ENCODE measurements at regions not wholly inside any gene's neighbourhood (a gene's known extent, or its start where the extent isn't known, plus 50 kb on each side); places are given as distances from the start of the nearest gene placed in this dataset.

DNA sequence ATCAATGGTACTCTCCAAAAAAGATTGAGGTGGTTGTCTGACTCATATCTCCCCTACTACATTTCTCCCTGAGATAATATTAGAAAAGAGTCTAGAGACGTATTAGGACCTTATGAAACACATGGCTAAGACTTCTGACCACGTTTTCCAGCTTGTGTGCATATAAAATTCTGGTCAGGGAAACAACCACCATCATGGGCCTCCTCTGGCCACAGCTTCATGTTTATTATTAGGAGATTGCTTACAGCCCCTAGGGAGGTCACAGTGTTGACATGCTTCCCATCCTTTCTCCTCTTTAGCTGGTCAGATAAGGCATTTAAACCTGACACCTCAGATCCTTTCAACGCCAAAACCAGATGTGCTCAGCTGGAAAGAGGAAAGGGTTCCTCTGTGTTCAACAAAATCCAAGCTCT lies 620.2 kb downstream of the PLPP3 start:
- TF ChIP-seq, protein P1, sequence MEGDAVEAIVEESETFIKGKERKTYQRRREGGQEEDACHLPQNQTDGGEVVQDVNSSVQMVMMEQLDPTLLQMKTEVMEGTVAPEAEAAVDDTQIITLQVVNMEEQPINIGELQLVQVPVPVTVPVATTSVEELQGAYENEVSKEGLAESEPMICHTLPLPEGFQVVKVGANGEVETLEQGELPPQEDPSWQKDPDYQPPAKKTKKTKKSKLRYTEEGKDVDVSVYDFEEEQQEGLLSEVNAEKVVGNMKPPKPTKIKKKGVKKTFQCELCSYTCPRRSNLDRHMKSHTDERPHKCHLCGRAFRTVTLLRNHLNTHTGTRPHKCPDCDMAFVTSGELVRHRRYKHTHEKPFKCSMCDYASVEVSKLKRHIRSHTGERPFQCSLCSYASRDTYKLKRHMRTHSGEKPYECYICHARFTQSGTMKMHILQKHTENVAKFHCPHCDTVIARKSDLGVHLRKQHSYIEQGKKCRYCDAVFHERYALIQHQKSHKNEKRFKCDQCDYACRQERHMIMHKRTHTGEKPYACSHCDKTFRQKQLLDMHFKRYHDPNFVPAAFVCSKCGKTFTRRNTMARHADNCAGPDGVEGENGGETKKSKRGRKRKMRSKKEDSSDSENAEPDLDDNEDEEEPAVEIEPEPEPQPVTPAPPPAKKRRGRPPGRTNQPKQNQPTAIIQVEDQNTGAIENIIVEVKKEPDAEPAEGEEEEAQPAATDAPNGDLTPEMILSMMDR (IDR thresholded peaks at IDR 0.05; ENCODE audit: insufficient read depth, low read length), result no peak
- no peak overlapping the region for H3K4me3 ChIP-seq (ENCODE audit: low read depth, low read length)
- DNase-seq (ENCODE audit: low read depth), result peak; percentile 38

DNA sequence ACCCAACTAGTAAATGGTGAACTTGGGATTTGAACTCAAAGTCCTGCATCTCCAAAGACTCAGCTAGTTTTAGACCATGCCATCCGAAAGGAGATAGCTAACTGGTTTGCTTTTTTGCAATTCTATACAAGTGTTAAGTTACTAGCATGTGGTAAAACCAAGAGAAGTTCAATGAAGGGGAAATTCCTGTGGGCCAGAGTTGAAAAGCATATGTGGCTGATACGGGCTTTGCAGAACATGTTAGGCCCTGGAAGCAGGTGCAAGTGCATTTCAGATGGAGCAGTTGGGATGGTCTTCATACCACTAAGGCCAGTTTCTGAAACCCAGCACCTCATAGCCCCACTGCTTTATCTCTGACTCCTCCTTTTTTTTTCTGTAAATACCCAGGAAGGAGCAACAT lies 620.9 kb downstream of the PLPP3 start:
- no peak for DNase-seq (ENCODE audit: low read depth)
- H3K4me3 ChIP-seq (ENCODE audit: low read depth, low read length), result no peak overlapping the region
- TF ChIP-seq, protein P1 (IDR thresholded peaks at IDR 0.05; ENCODE audit: insufficient read depth, low read length), result no peak

DNA sequence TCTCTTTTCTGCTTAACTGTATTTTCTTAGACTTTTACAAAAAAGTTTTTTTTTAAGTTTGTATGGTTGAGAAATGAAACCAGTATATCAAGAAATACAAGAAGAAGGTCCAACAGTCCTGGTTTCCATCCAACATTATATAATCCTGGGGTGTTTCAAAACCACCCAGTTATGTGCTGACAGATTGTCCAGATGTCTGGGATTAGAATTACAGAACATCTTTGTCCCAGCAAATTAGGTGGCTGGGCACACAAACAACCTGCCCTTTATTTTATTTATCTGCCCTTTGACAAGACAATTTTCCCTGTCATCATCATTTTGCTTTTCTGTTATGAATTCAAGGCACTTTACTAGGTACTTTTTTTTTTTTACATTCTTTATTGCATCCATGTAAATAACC lies 622.1 kb downstream of the PLPP3 start:
- H3K4me3 ChIP-seq (ENCODE audit: low read depth, low read length), result no peak overlapping the region
- TF ChIP-seq, protein P1 (IDR thresholded peaks at IDR 0.05; ENCODE audit: insufficient read depth, low read length), result no peak
- DNase-seq (ENCODE audit: low read depth), result peak; percentile 43

DNA sequence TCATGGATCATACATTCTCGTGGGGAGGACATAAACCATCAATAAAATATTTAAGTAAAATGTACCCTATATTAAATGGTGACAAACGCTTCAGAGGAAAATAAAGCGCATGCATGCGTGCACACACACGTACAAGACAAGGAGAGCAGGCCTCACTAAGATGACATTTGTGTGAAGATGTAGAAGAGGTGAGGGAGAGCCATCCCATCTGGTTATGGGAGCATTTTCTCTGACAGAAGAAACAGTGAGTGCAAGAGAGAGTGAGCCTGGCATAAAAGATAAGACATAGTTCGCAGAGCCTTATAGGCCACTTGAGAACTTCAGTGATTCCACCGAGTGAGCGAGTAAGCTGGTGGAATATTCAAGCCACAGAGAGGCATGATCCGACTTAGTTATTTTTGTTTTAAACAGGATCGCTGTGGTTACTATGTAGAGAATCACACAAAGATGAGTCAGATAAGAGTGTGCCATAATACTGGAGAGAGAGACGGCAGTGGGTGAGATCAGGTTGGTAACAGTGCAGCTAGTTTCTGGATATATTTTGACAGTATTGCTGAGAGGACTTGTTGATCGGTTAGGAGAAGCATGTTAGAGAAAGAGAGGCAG lies 624.2 kb downstream of the PLPP3 start:
- H3K4me3 ChIP-seq (ENCODE audit: low read depth, low read length), result no peak overlapping the region
- TF ChIP-seq, protein P1 (IDR thresholded peaks at IDR 0.05; ENCODE audit: insufficient read depth, low read length), result no peak
- DNase-seq (ENCODE audit: low read depth), result no peak

DNA sequence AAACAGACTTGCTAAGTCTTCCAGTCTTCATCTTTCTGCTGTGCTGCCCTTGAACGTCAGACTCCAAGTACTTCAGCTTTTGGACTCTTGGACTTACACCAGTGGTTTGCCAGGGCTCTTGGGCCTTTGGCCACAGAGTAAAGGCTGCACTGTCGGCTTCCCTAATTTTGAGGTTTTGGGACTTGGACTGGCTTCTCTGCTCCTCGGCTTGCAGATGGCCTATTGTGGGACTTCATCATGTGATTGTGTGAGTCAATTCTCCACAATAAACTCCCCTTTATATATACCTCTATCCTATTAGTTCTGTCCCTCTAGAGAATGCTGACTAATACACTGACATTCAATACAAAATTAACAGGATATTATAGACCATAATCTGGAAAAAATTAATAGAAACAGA lies 628.1 kb downstream of the PLPP3 start:
- TF ChIP-seq, protein P1 (IDR thresholded peaks at IDR 0.05; ENCODE audit: insufficient read depth, low read length), result no peak
- H3K4me3 ChIP-seq (ENCODE audit: low read depth, low read length), result no peak overlapping the region
- DNase-seq (ENCODE audit: low read depth), result peak; percentile 69

DNA sequence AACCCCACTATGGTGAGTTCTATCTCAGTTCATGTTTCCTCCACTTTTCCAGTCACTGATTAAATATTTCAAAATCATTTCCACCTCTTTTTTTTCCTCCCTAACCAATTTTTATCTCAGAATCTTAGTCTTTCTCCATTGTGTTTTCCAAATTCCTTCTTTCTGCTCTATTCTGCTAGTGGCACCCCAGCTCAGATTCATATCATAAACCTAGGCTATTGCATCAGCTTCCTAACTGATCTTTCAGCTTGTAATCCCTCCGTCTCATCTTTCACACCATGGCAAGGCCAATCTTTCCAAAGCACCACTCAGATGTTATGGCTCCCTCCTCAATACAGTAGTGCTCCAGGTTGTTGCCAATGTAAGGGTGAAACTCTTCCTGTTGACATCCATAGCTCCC lies 631.9 kb downstream of the PLPP3 start:
- TF ChIP-seq, protein P1 (IDR thresholded peaks at IDR 0.05; ENCODE audit: insufficient read depth, low read length), result no peak
- no peak for DNase-seq (ENCODE audit: low read depth)
- H3K4me3 ChIP-seq (ENCODE audit: low read depth, low read length), result no peak overlapping the region
